CD4-positive, alpha-beta T cell treated with Interleukin-4 for 1 hour (primary cell): ENCODE measurements at regions not wholly inside any gene's neighbourhood (a gene's known extent, or its start where the extent isn't known, plus 50 kb on each side); places are given as distances from the start of the nearest gene placed in this dataset.

Experiments
- DNase-seq, 2 donors: peaks; one replicate each; pipeline ENCODE4 v3.0.0-alpha.2; 2020 to 2022

GRCh38 chr13:80284290-80284689 lies 56.6 kb downstream of the SPRY2 start:
- no peak for DNase-seq

- DNase-seq, result no peak
These were observed 62.2 kb downstream of the SPRY2 start for GRCh38 chr13:80278706-80279105.

- DNase-seq, result no peak
These were observed 64.3 kb downstream of the SPRY2 start for GRCh38 chr13:80276371-80277289.

GRCh38 chr13:80274643-80275042 lies 66.3 kb downstream of the SPRY2 start:
- no peak for DNase-seq

- DNase-seq, result no peak
These were observed 67.2 kb downstream of the SPRY2 start for GRCh38 chr13:80273718-80274117.

GRCh38 chr13:80265348-80265747 lies 75.6 kb downstream of the SPRY2 start:
- no peak for DNase-seq

GRCh38 chr13:80263745-80264513 lies 77.0 kb downstream of the SPRY2 start:
- DNase-seq, result no peak

GRCh38 chr13:80262051-80262695 lies 78.8 kb downstream of the SPRY2 start:
- no peak for DNase-seq

- DNase-seq, result no peak
These were observed 81.8 kb downstream of the SPRY2 start for GRCh38 chr13:80259159-80259558.

GRCh38 chr13:80256352-80256932 lies 84.5 kb downstream of the SPRY2 start:
- DNase-seq, result no peak

GRCh38 chr13:80255946-80256345 lies 85.0 kb downstream of the SPRY2 start:
- DNase-seq, result no peak

- DNase-seq, result no peak
These were observed 89.5 kb downstream of the SPRY2 start for GRCh38 chr13:80251403-80251802.

GRCh38 chr13:80250213-80250810 lies 90.6 kb downstream of the SPRY2 start:
- no peak for DNase-seq

- no peak for DNase-seq
These were observed 91.3 kb downstream of the SPRY2 start for GRCh38 chr13:80249516-80250212.

GRCh38 chr13:80245162-80245733 lies 95.7 kb downstream of the SPRY2 start:
- DNase-seq, result no peak

- DNase-seq, result no peak
These were observed 96.4 kb downstream of the SPRY2 start for GRCh38 chr13:80244574-80244973.

GRCh38 chr13:80242728-80243427 lies 98.0 kb downstream of the SPRY2 start:
- DNase-seq, result no peak

GRCh38 chr13:80239571-80240255 lies 101.2 kb downstream of the SPRY2 start:
- no peak for DNase-seq

GRCh38 chr13:80239116-80239515 lies 101.8 kb downstream of the SPRY2 start:
- no peak for DNase-seq

GRCh38 chr13:80237646-80238045 lies 103.3 kb downstream of the SPRY2 start:
- DNase-seq, result no peak

GRCh38 chr13:80235967-80236302 lies 105.0 kb downstream of the SPRY2 start:
- DNase-seq, result no peak
